ENCODE measurements at regions not wholly inside any gene's neighbourhood (a gene's known extent, or its start where the extent isn't known, plus 50 kb on each side); places are given as distances from the start of the nearest gene placed in this dataset.

DNA sequence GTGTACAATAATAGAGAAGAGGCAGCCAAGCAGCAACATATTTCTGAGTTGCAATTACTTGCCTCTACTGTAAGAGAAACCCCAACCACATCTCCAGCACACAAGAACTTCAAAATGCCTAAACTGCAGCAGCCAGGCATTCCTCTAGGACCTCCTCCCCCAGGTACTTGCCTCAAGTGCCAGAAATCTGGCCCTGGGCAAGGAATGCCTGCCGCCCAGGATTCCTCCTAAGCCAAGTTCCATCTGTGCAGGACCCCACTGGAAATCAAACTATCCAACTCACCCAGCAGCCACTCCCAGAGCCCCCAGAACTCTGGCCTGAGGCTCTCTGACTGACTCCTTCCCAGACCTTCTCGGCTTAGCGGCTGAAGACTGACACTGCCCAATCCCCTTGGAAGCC lies 336.8 kb upstream of the RGMB start:
- TF ChIP-seq POLR2A (IDR thresholded peaks at IDR 0.05) (no peak), CTCF (IDR thresholded peaks at IDR 0.05) (no peak)
